ENCODE measurements at regions not wholly inside any gene's neighbourhood (a gene's known extent, or its start where the extent isn't known, plus 50 kb on each side); places are given as distances from the start of the nearest gene placed in this dataset.
A peak's percentile ranks its signal among the peaks of the same experiment; 100 is the strongest.

GRCh38 chr15:94655249-94655880 is 424.0 kb downstream of the MCTP2 start:
- TF ChIP-seq, protein P1, sequence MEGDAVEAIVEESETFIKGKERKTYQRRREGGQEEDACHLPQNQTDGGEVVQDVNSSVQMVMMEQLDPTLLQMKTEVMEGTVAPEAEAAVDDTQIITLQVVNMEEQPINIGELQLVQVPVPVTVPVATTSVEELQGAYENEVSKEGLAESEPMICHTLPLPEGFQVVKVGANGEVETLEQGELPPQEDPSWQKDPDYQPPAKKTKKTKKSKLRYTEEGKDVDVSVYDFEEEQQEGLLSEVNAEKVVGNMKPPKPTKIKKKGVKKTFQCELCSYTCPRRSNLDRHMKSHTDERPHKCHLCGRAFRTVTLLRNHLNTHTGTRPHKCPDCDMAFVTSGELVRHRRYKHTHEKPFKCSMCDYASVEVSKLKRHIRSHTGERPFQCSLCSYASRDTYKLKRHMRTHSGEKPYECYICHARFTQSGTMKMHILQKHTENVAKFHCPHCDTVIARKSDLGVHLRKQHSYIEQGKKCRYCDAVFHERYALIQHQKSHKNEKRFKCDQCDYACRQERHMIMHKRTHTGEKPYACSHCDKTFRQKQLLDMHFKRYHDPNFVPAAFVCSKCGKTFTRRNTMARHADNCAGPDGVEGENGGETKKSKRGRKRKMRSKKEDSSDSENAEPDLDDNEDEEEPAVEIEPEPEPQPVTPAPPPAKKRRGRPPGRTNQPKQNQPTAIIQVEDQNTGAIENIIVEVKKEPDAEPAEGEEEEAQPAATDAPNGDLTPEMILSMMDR (IDR thresholded peaks at IDR 0.05; ENCODE audit: low read depth, low read length) = no peak
- no peak overlapping the region for H3K4me3 ChIP-seq (ENCODE audit: low read depth, low read length)

DNA sequence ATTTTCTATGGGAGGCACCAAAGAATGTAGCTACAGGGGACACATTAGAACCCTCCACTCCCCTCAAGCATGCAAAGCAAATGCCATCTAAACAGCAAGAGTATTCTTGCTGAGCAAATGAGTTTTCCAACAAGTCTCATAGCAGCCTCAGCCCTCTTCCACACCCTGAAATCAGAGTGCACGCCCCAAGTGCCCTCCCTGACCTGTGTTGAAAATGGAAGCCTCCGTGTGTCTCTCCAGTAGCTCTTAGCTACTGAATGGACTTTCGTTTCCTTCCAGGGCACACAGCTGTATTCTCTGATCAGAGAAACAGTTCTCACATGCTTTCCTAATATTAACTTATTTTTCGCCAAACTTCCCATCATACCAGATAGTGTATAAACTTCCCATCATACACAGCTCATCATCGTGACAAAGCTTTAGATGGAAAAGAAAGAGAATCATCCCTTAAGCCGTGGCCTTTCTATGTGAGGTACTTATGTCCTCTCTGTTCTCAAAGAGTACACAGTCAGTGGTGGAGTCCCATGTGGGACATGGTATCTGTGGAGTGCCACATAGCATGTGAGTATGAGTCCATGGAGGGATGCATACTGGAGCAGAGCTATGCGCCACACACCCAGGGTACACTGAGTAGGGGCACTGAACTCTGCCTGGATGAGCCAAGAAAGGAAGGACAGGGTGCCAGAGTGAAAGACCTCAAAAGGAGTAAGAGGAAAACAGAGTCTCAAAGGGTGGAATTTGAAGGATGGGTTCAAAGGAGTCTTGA is 434.5 kb downstream of the MCTP2 start:
- H3K4me3 ChIP-seq (ENCODE audit: low read depth, low read length) = no peak overlapping the region
- TF ChIP-seq, protein P1 (IDR thresholded peaks at IDR 0.05; ENCODE audit: low read depth, low read length) = no peak

DNA sequence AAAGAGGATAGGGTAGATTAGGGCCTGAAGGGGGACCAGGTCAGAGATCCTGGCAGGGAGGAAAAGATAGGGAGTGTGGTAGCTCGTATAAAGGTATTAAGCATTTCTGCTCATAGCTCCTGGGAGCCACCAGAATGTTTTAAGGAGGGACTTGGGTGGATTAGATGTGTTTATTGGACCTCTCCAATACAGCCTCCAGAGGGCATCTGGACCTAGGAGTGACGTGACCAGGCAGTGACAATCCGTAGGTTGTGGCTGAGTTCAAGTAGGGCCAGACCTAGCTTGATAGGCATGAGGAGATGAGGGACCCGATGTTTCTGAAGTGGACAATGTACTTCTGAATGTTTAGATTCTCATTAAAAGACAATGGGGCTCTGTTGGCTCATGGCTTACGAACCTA is 435.2 kb downstream of the MCTP2 start:
- H3K4me3 ChIP-seq (ENCODE audit: low read depth, low read length) = no peak overlapping the region
- TF ChIP-seq, protein P1 (IDR thresholded peaks at IDR 0.05; ENCODE audit: low read depth, low read length) = no peak

DNA sequence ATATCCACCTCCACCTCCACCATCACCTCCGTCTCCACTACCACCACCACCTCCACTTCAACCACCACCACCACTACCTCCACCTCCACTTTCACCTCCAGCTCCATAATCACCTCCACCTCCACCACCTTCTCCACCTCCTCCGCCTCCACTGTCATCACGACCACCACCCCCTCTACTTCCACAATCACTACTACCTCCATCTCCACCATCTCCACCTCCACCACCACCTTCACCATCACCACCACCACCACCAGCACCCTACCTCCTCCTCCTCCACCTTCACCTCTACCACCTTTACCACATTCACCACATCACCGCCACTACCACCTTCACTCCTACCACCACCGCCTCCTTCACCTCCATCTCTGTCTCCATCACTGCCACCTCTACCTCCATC is 435.7 kb downstream of the MCTP2 start:
- TF ChIP-seq, protein P1 (IDR thresholded peaks at IDR 0.05; ENCODE audit: low read depth, low read length) = no peak
- H3K4me3 ChIP-seq (ENCODE audit: low read depth, low read length) = no peak overlapping the region

DNA sequence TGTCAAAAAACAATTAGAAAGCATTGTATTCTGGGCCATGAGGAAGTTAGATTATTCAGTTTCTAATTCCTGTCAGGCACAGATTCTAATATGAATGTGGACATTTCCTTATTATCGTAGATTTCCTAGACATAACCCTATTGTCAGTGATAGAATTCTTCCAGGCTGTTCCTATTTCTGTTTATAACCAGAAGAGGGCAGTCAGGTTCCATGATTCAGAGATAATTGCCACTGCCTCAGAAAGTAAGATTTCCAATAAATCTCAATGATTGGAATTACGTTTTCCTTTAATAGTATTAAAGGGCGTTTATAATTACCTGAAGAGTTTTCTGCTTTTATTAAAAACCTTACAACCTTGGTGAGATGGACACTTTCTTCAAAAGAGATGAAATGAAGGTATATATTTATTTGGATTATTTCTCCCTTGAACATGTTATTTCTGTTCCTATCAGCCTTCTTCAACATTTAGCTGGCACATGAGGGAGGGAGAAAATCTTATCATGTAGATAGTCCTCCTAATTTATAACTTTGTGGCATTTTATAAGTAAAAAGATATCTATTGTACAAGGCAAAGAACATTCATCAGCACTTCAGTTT is 439.2 kb downstream of the MCTP2 start:
- TF ChIP-seq, protein P1 (IDR thresholded peaks at IDR 0.05; ENCODE audit: low read depth, low read length) = peak; percentile 32; the same call in 1 of the 2 replicates

DNA sequence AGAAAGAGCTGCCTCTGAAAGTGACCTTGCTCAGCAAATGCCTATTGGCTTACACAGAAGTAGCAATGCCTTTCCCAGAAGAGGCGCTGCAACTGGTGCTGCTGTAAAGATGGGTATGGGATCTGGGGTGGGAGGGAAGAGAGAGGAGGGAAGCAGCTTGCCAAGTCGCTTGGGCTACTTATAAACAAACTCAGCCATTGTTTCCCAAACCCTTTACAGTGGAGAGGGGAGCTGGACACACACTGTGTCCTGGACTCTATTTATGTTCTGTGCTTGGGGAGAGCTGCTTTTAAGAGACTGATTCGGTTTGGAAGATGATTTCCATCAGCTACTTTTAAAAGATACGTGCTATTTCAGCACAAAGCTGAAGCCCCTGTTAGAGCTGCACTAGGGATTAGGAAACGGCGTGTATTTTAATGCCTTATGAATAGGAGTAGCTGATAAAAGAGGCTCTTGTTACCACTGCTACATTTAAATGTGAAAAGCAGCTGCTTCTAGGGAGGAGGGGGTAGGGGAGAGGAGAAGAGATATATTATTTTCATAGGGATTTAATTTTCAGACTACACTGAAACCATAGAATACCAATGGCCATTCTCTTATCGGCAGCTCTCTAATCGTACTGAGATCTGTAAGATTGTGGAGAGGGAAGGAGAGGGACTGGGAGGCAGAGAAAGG is 440.6 kb downstream of the MCTP2 start:
- TF ChIP-seq, protein P1 (IDR thresholded peaks at IDR 0.05; ENCODE audit: low read depth, low read length) = no peak
- H3K4me3 ChIP-seq (ENCODE audit: low read depth, low read length) = no peak overlapping the region

More for the DNA sequence above, 439.2 kb downstream of the MCTP2 start:
- no peak overlapping the region for H3K4me3 ChIP-seq (ENCODE audit: low read depth, low read length)
